GM12878 (cell line): ENCODE measurements at regions not wholly inside any gene's neighbourhood (a gene's known extent, or its start where the extent isn't known, plus 50 kb on each side); places are given as distances from the start of the nearest gene placed in this dataset.

ENCODE experiments used
- ATAC-seq: fragments of 200-7000 bp; cut with Tn5 transposase; 3 replicates; pipeline ENCODE4 v1.9.1; 2020; ENCODE audit warnings: mild to moderate bottlenecking, moderate library complexity
- BruUV-seq: library from RNA; stranded (reverse); fragments of 400-500 nt; replicated peaks from 2 replicates; lab custom pipeline; 2021; lab: Mats Ljungman, UMichigan
- CTCF ChIA-PET: fragments of 300-600 bp; sonication (Branson Sonifier 250); formaldehyde crosslinking; extraction: SDS; loops from one replicate; lab custom pipeline; 2021; ENCODE audit warnings: inconsistent platforms; lab: Yijun Ruan, JAX
- POLR2A ChIA-PET: fragments of 350-600 bp; formaldehyde crosslinking; extraction: SDS; loops from one replicate; lab custom pipeline; 2021; ENCODE audit warnings: inconsistent platforms; lab: Charles Lee
- RAD21 ChIA-PET: fragments of 300-600 bp; sonication (Branson Sonifier 250); formaldehyde crosslinking; loops from one replicate; lab custom pipeline; 2023; ENCODE audit warnings: antibody characterized with exemption; ENCODE audit not compliant: unreplicated experiment; lab: Charles Lee
- SMC1A ChIA-PET: fragments of 300-600 bp; sonication (Branson Sonifier 250); formaldehyde crosslinking; loops from one replicate; lab custom pipeline; 2023; ENCODE audit not compliant: unreplicated experiment, uncharacterized antibody; lab: Charles Lee
- DNase-seq: peaks from one replicate; pipeline ENCODE4 v3.0.0-alpha.2; 2011; ENCODE audit warnings: low read depth, low spot score
- FAIRE-seq: peaks from 3 replicates; lab custom pipeline; 2011; peaks lifted over from hg19 to GRCh38; lab: Jason Lieb, UNC
- H2AFZ ChIP-seq: 2 replicates; pipeline ENCODE4 v1.6.0; 2011; ENCODE audit warnings: low read depth, low read length, control low read depth; ENCODE audit not compliant: control insufficient read depth
- H3K27ac ChIP-seq: 2 replicates; pipeline ENCODE4 v1.5.1; 2011; ENCODE audit warnings: control low read depth; ENCODE audit not compliant: control insufficient read depth, insufficient read depth
- H3K27me3 ChIP-seq, 2 experiments: replicated peaks in 1 of 2; 2 replicates each; pipeline versions ENCODE4 v1.6.0 to v1.6.1; 2011; ENCODE audit warnings: low read length in 1 of 2; ENCODE audit not compliant: control insufficient read depth in 2 of 2, insufficient read depth in 2 of 2
- H3K36me3 ChIP-seq, 2 experiments: 2 replicates each; pipeline ENCODE4 v1.5.1; 2011; ENCODE audit warnings: low read length in 1 of 2; ENCODE audit not compliant: control insufficient read depth in 2 of 2, insufficient read depth in 2 of 2
- H3K4me1 ChIP-seq: 2 replicates; pipeline ENCODE4 v1.6.1; 2011; ENCODE audit warnings: mild to moderate bottlenecking, low read length, moderate library complexity, mixed read lengths; ENCODE audit not compliant: control insufficient read depth, insufficient read depth
- H3K4me2 ChIP-seq: 2 replicates; pipeline ENCODE4 v1.6.0; 2011; ENCODE audit warnings: control low read depth; ENCODE audit not compliant: control insufficient read depth, insufficient read depth
- H3K4me3 ChIP-seq: fragments of 200-600 bp; sonication (generic); 2 replicates; pipeline ENCODE4 v1.5.1; 2016
- H3K79me2 ChIP-seq: 2 replicates; pipeline ENCODE4 v1.6.0; 2011; ENCODE audit warnings: low read length; ENCODE audit not compliant: control insufficient read depth, insufficient read depth
- H3K9ac ChIP-seq: 2 replicates; pipeline ENCODE4 v1.8.0; 2011; ENCODE audit warnings: low read length, control low read depth, mixed read lengths; ENCODE audit not compliant: control insufficient read depth, insufficient read depth
- H3K9me3 ChIP-seq: replicated peaks from 3 replicates; pipeline ENCODE4 v1.5.1; 2011; ENCODE audit warnings: mild to moderate bottlenecking, low read length; ENCODE audit not compliant: control insufficient read depth, insufficient read depth
- H4K20me1 ChIP-seq: 2 replicates; pipeline ENCODE4 v1.6.0; 2011; ENCODE audit not compliant: control insufficient read depth, insufficient read depth
- BCL11A ChIP-seq: IDR thresholded peaks from 2 replicates; pipeline ENCODE4 v1.6.1; 2011; ENCODE audit warnings: low read depth, low read length
- BMI1 ChIP-seq: fragments of 450-650 bp; IDR thresholded peaks from 2 replicates; pipeline ENCODE4 v1.6.1; 2016; ENCODE audit warnings: mild to moderate bottlenecking, moderate library complexity, borderline replicate concordance
- EED ChIP-seq: sonication (generic); IDR thresholded peaks from 2 replicates; pipeline ENCODE4 v1.6.1; 2016; ENCODE audit warnings: antibody characterized with exemption, low read depth
- FOS ChIP-seq: IDR thresholded peaks from 3 replicates; pipeline ENCODE4 v1.6.1; 2011; ENCODE audit warnings: borderline replicate concordance; ENCODE audit not compliant: insufficient read length; ENCODE audit errors: extremely low read depth
- IKZF2 ChIP-seq, 2 experiments: fragments of 450-650 bp; IDR thresholded peaks; 2 replicates each; pipeline ENCODE4 v1.6.1; 2017; ENCODE audit warnings: mild to moderate bottlenecking in 2 of 2, moderate library complexity in 2 of 2
- MYB ChIP-seq: fragments of 150-350 bp; IDR thresholded peaks from 2 replicates; pipeline ENCODE4 v1.6.1; 2014; ENCODE audit warnings: mild to moderate bottlenecking, low read depth, low read length, borderline replicate concordance
- NR2C2 ChIP-seq: IDR thresholded peaks from 2 replicates; pipeline ENCODE4 v1.6.1; 2011; ENCODE audit warnings: borderline replicate concordance, low read depth; ENCODE audit not compliant: control insufficient read depth, insufficient read length
- RAD21 ChIP-seq: IDR thresholded peaks from 2 replicates; pipeline ENCODE4 v1.6.1; 2011; ENCODE audit warnings: mild to moderate bottlenecking, low read depth, low read length, moderate library complexity; ENCODE audit not compliant: insufficient read depth
- SP1 ChIP-seq: IDR thresholded peaks from one replicate; pipeline ENCODE4 v1.6.1; 2011; ENCODE audit warnings: low read depth, low read length
- TAF1 ChIP-seq: IDR thresholded peaks from 2 replicates; pipeline ENCODE4 v1.6.1; 2011; ENCODE audit warnings: mild to moderate bottlenecking, low read depth, low read length, borderline replicate concordance
- whole genome bisulfite sequencing: methylation state at CpG from one replicate; pipeline ENCODE4 v1.1.6; 2016; ENCODE audit warnings: low lambda C conversion rate; ENCODE audit not compliant: insufficient replicate concordance, insufficient coverage; ENCODE audit errors: missing lambda C conversion rate; 5-methylcytosine and 5-hydroxymethylcytosine counted together
- in situ Hi-C: fragments of 300-500 bp; cut with MboI; formaldehyde crosslinking; loops from 9 replicates; pipeline ENCODE4 v1.14.3; 2018; ENCODE audit warnings: mixed read lengths
- intact Hi-C: fragments of 100-400 bp; cut with micrococcal nuclease; formaldehyde crosslinking; loops from one replicate; pipeline ENCODE4 v1.14.2; 2022; ENCODE audit not compliant: unreplicated experiment
- TF ChIP-seq, protein P1 (sequence below): fragments of 450-650 bp; IDR thresholded peaks from 2 replicates; pipeline ENCODE4 v1.6.1; 2018; ENCODE audit warnings: mild to moderate bottlenecking, low read depth, moderate library complexity; ENCODE audit not compliant: partially characterized antibody
- TF ChIP-seq, protein P2 (sequence below): fragments of 450-650 bp; IDR thresholded peaks from 2 replicates; pipeline ENCODE4 v1.6.1; 2017; ENCODE audit warnings: mild to moderate bottlenecking, moderate library complexity
- TF ChIP-seq, protein P3 (sequence below): fragments of 450-650 bp; IDR thresholded peaks from 2 replicates; pipeline ENCODE4 v1.6.1; 2017; ENCODE audit warnings: low read depth, mild to moderate bottlenecking, moderate library complexity

DNA sequence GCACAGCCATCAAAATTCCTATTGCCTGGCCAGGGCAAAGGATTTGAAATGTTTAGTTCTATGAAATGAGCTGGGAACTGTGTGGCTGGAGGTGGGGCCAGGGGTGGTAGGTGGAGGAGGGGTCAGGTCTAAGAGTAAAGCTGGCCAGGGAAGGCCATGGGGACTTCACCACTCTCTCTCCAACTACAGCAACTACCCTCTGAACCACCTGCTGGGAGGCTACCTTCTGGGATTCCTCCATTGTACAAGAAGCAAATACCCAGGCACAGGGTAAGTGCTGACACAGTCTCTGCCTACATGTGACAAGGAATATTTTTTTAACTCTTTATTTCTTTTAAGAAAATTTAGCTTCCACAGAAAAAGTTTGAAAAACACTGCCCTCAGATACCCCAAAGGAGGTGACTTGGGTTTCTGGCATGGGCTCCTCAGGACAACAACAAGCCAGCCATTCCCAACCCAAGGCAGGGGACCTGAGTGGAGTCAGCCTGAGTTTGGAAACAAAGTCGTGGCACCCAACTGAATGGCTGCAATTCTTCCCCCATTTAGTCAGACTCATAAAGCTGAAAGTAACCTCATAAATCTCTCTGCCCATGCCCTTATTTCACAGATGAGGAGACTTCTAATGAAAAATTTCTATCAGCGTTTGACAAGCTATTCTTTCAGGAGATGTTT lies 593.8 kb upstream of the DIPK2B start:
- BruUV-seq, result no TSS peak
- WGBS, result 19% methylated on average over 2 of the region's 2 CpGs
- ChIA-PET POLR2A (interaction anchor here (0.6 kb wide), 1 partner anchor 444 kb away, joined by 3 read pairs; no protein-coding TSS in a partner anchor), CTCF (interaction anchor here (0.5 to 1.1 kb wide), 4 partner anchors 11 to 583 kb away, joined by 3 to 5 read pairs (median 4); no protein-coding TSS in a partner anchor), RAD21 (no interaction called here), SMC1A (interaction anchor here (0.9 to 1.3 kb wide), 4 partner anchors 9 to 23 kb away, joined by 3 to 4 read pairs (median 3); no protein-coding TSS in a partner anchor)
- Histone ChIP-seq H3K9ac (no peak overlapping the region), H3K9me3 (no peaks in the 10 kb centered on the region; the same call in 2 of the 3 replicates), H2AFZ (no peak overlapping the region), H4K20me1 (no peaks in the 10 kb centered on the region), H3K4me3 (no peak overlapping the region), H3K79me2 (no peaks in the 10 kb centered on the region), H3K27ac (no peak overlapping the region), H3K27me3 (no peaks in the 10 kb centered on the region), H3K4me1 (0 out of 2 replicates have a peak, but pooled peaks cover 3% of the 10 kb centered on the region), H3K4me2 (0 out of 2 replicates have a peak overlapping the region, but pooled peaks have one; percentile 9), H3K36me3 (no peaks in the 10 kb centered on the region)
- in situ Hi-C loops, result no loop called here
- intact Hi-C loops, result no loop called here
- FAIRE-seq, result no peak
- no peak for DNase-seq
- peak; percentile 63 for ATAC-seq
- TF ChIP-seq RAD21, result no peak
- TF ChIP-seq, protein P1, sequence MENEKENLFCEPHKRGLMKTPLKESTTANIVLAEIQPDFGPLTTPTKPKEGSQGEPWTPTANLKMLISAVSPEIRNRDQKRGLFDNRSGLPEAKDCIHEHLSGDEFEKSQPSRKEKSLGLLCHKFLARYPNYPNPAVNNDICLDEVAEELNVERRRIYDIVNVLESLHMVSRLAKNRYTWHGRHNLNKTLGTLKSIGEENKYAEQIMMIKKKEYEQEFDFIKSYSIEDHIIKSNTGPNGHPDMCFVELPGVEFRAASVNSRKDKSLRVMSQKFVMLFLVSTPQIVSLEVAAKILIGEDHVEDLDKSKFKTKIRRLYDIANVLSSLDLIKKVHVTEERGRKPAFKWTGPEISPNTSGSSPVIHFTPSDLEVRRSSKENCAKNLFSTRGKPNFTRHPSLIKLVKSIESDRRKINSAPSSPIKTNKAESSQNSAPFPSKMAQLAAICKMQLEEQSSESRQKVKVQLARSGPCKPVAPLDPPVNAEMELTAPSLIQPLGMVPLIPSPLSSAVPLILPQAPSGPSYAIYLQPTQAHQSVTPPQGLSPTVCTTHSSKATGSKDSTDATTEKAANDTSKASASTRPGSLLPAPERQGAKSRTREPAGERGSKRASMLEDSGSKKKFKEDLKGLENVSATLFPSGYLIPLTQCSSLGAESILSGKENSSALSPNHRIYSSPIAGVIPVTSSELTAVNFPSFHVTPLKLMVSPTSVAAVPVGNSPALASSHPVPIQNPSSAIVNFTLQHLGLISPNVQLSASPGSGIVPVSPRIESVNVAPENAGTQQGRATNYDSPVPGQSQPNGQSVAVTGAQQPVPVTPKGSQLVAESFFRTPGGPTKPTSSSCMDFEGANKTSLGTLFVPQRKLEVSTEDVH, result no peak
- TF ChIP-seq SP1, result no peak
- no peak for TF ChIP-seq BCL11A
- no peak for TF ChIP-seq EED
- TF ChIP-seq, protein P2, sequence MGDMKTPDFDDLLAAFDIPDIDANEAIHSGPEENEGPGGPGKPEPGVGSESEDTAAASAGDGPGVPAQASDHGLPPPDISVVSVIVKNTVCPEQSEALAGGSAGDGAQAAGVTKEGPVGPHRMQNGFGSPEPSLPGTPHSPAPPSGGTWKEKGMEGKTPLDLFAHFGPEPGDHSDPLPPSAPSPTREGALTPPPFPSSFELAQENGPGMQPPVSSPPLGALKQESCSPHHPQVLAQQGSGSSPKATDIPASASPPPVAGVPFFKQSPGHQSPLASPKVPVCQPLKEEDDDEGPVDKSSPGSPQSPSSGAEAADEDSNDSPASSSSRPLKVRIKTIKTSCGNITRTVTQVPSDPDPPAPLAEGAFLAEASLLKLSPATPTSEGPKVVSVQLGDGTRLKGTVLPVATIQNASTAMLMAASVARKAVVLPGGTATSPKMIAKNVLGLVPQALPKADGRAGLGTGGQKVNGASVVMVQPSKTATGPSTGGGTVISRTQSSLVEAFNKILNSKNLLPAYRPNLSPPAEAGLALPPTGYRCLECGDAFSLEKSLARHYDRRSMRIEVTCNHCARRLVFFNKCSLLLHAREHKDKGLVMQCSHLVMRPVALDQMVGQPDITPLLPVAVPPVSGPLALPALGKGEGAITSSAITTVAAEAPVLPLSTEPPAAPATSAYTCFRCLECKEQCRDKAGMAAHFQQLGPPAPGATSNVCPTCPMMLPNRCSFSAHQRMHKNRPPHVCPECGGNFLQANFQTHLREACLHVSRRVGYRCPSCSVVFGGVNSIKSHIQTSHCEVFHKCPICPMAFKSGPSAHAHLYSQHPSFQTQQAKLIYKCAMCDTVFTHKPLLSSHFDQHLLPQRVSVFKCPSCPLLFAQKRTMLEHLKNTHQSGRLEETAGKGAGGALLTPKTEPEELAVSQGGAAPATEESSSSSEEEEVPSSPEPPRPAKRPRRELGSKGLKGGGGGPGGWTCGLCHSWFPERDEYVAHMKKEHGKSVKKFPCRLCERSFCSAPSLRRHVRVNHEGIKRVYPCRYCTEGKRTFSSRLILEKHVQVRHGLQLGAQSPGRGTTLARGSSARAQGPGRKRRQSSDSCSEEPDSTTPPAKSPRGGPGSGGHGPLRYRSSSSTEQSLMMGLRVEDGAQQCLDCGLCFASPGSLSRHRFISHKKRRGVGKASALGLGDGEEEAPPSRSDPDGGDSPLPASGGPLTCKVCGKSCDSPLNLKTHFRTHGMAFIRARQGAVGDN, result no peak
- TF ChIP-seq, protein P3, sequence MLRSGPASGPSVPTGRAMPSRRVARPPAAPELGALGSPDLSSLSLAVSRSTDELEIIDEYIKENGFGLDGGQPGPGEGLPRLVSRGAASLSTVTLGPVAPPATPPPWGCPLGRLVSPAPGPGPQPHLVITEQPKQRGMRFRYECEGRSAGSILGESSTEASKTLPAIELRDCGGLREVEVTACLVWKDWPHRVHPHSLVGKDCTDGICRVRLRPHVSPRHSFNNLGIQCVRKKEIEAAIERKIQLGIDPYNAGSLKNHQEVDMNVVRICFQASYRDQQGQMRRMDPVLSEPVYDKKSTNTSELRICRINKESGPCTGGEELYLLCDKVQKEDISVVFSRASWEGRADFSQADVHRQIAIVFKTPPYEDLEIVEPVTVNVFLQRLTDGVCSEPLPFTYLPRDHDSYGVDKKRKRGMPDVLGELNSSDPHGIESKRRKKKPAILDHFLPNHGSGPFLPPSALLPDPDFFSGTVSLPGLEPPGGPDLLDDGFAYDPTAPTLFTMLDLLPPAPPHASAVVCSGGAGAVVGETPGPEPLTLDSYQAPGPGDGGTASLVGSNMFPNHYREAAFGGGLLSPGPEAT, result no peak
- no peak for TF ChIP-seq BMI1
- TF ChIP-seq NR2C2, result no peak
- TF ChIP-seq TAF1, result no peak
- no peak for TF ChIP-seq IKZF2 (IDR thresholded peaks at IDR 0.05)
- no peak for TF ChIP-seq FOS
- TF ChIP-seq MYB, result no peak
